Astrocyte (in vitro differentiated cells and primary cell): ENCODE measurements at regions not wholly inside any gene's neighbourhood (a gene's known extent, or its start where the extent isn't known, plus 50 kb on each side); places are given as distances from the start of the nearest gene placed in this dataset.

Experiments used
- CTCF ChIP-seq: IDR thresholded peaks from 2 replicates; pipeline ENCODE4 v1.5.1; 2011; ENCODE audit warnings: low read depth, mild to moderate bottlenecking, inconsistent platforms, low read length, moderate library complexity; ENCODE audit not compliant: insufficient read depth
- EZH2 ChIP-seq: IDR thresholded peaks from 2 replicates; pipeline ENCODE4 v1.6.1; 2012; ENCODE audit warnings: mild to moderate bottlenecking, low read length, inconsistent platforms; ENCODE audit not compliant: insufficient read depth

- TF ChIP-seq CTCF (no peak), EZH2 (no peak)
Measured at GRCh38 chr11:69554849-69555248, 73.4 kb downstream of the LINC01488 start.
